Adrenal gland (tissue), 9 donors: ENCODE measurements at regions not wholly inside any gene's neighbourhood (a gene's known extent, or its start where the extent isn't known, plus 50 kb on each side); places are given as distances from the start of the nearest gene placed in this dataset.

Experiments
- DNase-seq, 7 donors: peaks; one replicate each; pipeline ENCODE4 v3.0.0-alpha.2; 2019 to 2020
- H3K27ac ChIP-seq, 5 donors: fragments of 200-600 bp; sonication (generic) in 4 of 5; 1 replicate in 3 of 5; 2 replicates in 2 of 5; pipeline versions ENCODE4 v1.5.1 to v1.8.0; 2016 to 2020; ENCODE audit warnings: mild to moderate bottlenecking in 1 of 5
- H3K27me3 ChIP-seq: fragments of 200-600 bp; 2 replicates; pipeline ENCODE4 v1.8.0; 2021
- H3K36me3 ChIP-seq, 2 donors: fragments of 200-600 bp; replicated peaks in 1 of 2; 1 replicate in 1 of 2; 2 replicates in 1 of 2; pipeline versions ENCODE4 v1.5.1 to v1.8.0; 2018 to 2022
- H3K4me1 ChIP-seq, 2 donors: fragments of 200-600 bp; replicated peaks in 1 of 2; 1 replicate in 1 of 2; 2 replicates in 1 of 2; pipeline versions ENCODE4 v1.5.1 to v1.8.0; 2018 to 2021
- H3K4me3 ChIP-seq, 4 donors: fragments of 200-600 bp; sonication (generic) in 3 of 4; one replicate each; pipeline ENCODE4 v1.5.1; 2016 to 2018
- H3K9me3 ChIP-seq, 3 donors: fragments of 200-600 bp; sonication (generic) in 1 of 3; replicated peaks in 1 of 3; 1 replicate in 2 of 3; 2 replicates in 1 of 3; pipeline versions ENCODE4 v1.5.1 to v1.8.0; 2016 to 2021
- POLR2A ChIP-seq, 2 donors: fragments of 450-650 bp; IDR thresholded peaks; one replicate each; pipeline ENCODE4 v1.6.1; 2017; ENCODE audit warnings: antibody characterized with exemption in 2 of 2, mild to moderate bottlenecking in 2 of 2, moderate library complexity in 1 of 2
- WGBS, 4 donors: extraction: QIAGEN DNeasy Blood & Tissue Kit in 2 of 4; methylation state at CpG; one replicate each; pipeline versions ENCODE4 v1.1.5 to v1.1.7; 2013 to 2017; 5-methylcytosine and 5-hydroxymethylcytosine counted together
- intact Hi-C, 2 donors: fragments of 100-400 bp; cut with DNase I; formaldehyde crosslinking; loops; one replicate each; pipeline versions ENCODE4 v1.14.1 to v1.15.0; 2022 to 2023
- TF ChIP-seq, protein P1 (sequence below), 6 experiments: fragments of 450-650 bp in 4 of 6; fragments of 200-600 bp in 2 of 6; sonication (generic) in 1 of 6; IDR thresholded peaks; 1 replicate in 5 of 6; 2 replicates in 1 of 6; pipeline versions ENCODE4 v1.5.1 to v1.8.0; 2016 to 2021; ENCODE audit warnings: antibody characterized with exemption in 6 of 6, mild to moderate bottlenecking in 2 of 6, moderate library complexity in 1 of 6
- donor health status: healthy with polysubstance abuse.
- donor health status: Bipolar disorder and iron deficiency.
- donor health status: DM: yes; HTN: yes; CAD: no.
- donor health status: DM: no; HTN: no; CAD: no.
- donor health status: DM: no; HTN: no; CAD: no.

DNA sequence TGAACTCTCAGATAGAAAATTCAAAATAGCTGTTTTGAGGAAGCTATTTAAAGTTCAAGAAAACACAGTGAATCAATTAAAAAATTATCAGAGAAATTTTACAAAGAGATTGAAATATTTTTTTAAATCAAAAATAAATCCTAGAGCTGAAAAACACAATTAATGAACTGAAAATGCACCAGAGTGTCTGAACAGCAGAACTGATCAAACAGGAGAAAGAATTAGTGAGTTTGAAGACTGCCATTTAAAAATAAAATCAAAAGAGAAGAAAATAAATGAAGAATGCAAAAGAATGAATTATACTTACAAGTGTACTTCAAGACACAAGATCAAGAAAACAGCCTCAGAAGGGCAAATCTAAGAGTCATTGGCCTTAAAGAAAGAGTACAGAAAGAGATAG, 1000.2 kb upstream of the ATXN8OS start:
- H3K27me3 ChIP-seq: no peaks in the 10 kb centered on the region
- intact Hi-C loops: no loop called here
- H3K36me3 ChIP-seq: no peaks in the 10 kb centered on the region
- no peaks in the 10 kb centered on the region for H3K4me1 ChIP-seq
- no peaks in the 10 kb centered on the region for H3K9me3 ChIP-seq
- no peak overlapping the region for H3K4me3 ChIP-seq
- H3K27ac ChIP-seq: no peak overlapping the region
- no peak for TF ChIP-seq POLR2A (IDR thresholded peaks at IDR 0.05)
- TF ChIP-seq, protein P1, sequence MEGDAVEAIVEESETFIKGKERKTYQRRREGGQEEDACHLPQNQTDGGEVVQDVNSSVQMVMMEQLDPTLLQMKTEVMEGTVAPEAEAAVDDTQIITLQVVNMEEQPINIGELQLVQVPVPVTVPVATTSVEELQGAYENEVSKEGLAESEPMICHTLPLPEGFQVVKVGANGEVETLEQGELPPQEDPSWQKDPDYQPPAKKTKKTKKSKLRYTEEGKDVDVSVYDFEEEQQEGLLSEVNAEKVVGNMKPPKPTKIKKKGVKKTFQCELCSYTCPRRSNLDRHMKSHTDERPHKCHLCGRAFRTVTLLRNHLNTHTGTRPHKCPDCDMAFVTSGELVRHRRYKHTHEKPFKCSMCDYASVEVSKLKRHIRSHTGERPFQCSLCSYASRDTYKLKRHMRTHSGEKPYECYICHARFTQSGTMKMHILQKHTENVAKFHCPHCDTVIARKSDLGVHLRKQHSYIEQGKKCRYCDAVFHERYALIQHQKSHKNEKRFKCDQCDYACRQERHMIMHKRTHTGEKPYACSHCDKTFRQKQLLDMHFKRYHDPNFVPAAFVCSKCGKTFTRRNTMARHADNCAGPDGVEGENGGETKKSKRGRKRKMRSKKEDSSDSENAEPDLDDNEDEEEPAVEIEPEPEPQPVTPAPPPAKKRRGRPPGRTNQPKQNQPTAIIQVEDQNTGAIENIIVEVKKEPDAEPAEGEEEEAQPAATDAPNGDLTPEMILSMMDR (IDR thresholded peaks at IDR 0.05): no peak
- no peak for DNase-seq

DNA sequence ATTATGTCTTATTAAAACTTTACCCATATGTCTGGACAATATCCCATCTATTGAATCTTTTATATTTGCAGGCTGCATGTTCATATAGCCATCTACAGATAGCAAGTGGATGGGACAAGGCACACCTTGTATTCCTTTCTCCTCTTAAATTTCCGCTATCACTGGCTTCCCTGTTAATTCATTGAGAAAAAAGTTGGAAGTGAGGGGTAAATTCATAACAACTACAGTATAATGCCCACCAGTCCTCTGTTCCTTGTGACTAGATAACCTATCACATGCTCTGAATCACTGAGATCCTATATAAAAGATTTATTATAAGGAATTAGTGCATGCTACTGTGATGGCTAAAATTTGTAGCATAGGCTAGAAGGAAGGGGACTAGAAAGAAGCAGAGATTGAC, 1005.8 kb upstream of the ATXN8OS start:
- intact Hi-C loops: no loop called here
- DNase-seq: no peak
- TF ChIP-seq, protein P1 (IDR thresholded peaks at IDR 0.05): no peak
- TF ChIP-seq POLR2A (IDR thresholded peaks at IDR 0.05): no peak
- no peak overlapping the region for H3K27ac ChIP-seq
- no peaks in the 10 kb centered on the region for H3K4me1 ChIP-seq
- no peaks in the 10 kb centered on the region for H3K36me3 ChIP-seq
- H3K9me3 ChIP-seq: no peaks in the 10 kb centered on the region
- WGBS, 4 donors: 78 to 88% (median 82%) methylated on average over 1 of the region's 1 CpG
- H3K27me3 ChIP-seq: no peaks in the 10 kb centered on the region
- no peak overlapping the region for H3K4me3 ChIP-seq

DNA sequence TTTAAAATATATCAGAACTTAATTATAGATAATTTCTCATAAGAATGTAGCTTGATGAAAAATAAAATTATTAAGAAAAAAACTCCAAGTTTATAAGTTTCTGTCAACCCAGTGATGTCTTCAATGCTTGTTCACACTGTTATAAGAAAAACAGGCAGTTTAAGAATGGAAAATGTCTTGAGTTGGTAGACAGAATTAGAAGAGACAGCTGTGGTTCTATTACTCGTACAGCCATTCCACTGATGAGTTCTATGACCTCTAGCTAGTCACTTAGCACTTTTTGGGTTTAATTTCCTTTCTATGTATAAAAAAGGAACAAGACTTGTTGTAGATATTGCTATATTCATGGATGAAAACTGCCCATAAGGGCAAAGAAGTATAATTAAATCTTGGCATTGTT, 1013.1 kb upstream of the ATXN8OS start:
- Histone ChIP-seq H3K4me3 (no peak overlapping the region), H3K9me3 (no peaks in the 10 kb centered on the region), H3K4me1 (no peaks in the 10 kb centered on the region), H3K36me3 (no peaks in the 10 kb centered on the region), H3K27me3 (no peaks in the 10 kb centered on the region), H3K27ac (no peak overlapping the region)
- intact Hi-C loops: no loop called here
- 33 to 54% (median 45%) methylated on average over 1 of the region's 1 CpG for WGBS, 4 donors
- no peak for DNase-seq
- TF ChIP-seq, protein P1 (IDR thresholded peaks at IDR 0.05): no peak
- TF ChIP-seq POLR2A (IDR thresholded peaks at IDR 0.05): no peak

DNA sequence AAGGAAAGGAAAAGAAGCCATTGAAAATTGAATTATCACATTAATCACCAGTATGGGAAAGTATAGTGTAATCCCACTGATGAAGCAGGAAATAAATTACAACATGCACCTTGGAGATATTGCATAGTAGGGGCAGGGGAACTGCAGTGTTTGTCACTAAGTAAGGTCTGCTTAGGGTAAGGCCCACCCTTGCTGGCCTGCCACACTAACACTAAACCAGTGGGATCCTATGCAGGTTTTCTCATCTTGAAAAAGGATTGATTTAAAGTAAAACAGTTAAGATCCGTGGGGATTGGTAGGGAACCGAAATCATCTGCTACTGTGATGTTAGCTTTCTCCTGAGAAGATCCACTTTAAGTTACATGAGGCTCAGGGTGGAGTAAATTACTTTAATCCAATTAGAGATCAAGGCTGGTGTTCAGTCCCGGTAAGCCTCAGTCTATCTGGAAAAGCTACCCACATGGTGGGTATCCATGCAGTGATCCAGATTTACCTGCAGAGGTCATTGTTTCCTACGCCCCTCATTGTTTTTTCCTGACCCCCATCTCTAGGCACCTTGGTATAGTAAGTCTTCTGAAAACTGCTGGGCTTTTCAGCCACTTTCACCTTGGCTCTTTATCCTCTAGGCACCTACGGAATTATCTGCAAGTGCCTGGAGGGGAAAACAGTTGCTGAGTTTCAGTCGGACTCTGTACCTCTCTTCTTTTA, 1014.9 kb upstream of the ATXN8OS start:
- no peak for TF ChIP-seq POLR2A (IDR thresholded peaks at IDR 0.05)
- TF ChIP-seq, protein P1 (IDR thresholded peaks at IDR 0.05): no peak
- 59 to 72% (median 66%) methylated on average over 6 of the region's 6 CpGs for WGBS, 4 donors
- Histone ChIP-seq H3K4me3 (no peak overlapping the region), H3K9me3 (no peaks in the 10 kb centered on the region), H3K27me3 (no peaks in the 10 kb centered on the region), H3K4me1 (no peaks in the 10 kb centered on the region), H3K36me3 (no peaks in the 10 kb centered on the region), H3K27ac (no peak overlapping the region)
- intact Hi-C loops: no loop called here
- no peak for DNase-seq
